Activated CD4-positive, alpha-beta T cell treated with anti-CD3 and anti-CD28 coated beads, Interleukin-2, amount 10 ng/mL, durations not matched to agents 7 days and 5 days (primary cell): ENCODE measurements at regions not wholly inside any gene's neighbourhood (a gene's known extent, or its start where the extent isn't known, plus 50 kb on each side); places are given as distances from the start of the nearest gene placed in this dataset.

Experiments used
- CTCF ChIA-PET: fragments of 350-600 bp; sonication (Branson Sonifier 250); formaldehyde crosslinking; loops from one replicate; lab custom pipeline; 2021; ENCODE audit warnings: antibody characterized with exemption; lab: Charles Lee
- POLR2A ChIA-PET: fragments of 350-600 bp; sonication (Branson Sonifier 250); formaldehyde crosslinking; loops from one replicate; lab custom pipeline; 2021; ENCODE audit warnings: antibody characterized with exemption; lab: Charles Lee
- DNase-seq: peaks from one replicate; pipeline ENCODE4 v3.0.0-alpha.2; 2020
- H3K27ac Mint-ChIP-seq: one replicate; pipeline ENCODE4 v1.8.0; 2021; ENCODE audit warnings: mild to moderate bottlenecking, moderate library complexity, mixed read lengths
- H3K27me3 Mint-ChIP-seq: one replicate; pipeline ENCODE4 v1.8.0; 2021; ENCODE audit warnings: mixed read lengths
- H3K36me3 Mint-ChIP-seq: one replicate; pipeline ENCODE4 v1.8.0; 2021; ENCODE audit warnings: low read depth, mixed read lengths
- H3K4me1 Mint-ChIP-seq: one replicate; pipeline ENCODE4 v1.8.0; 2021; ENCODE audit warnings: mixed read lengths
- H3K4me3 Mint-ChIP-seq: one replicate; pipeline ENCODE4 v1.8.0; 2021; ENCODE audit warnings: mild to moderate bottlenecking, moderate library complexity, mixed read lengths
- H3K9me3 Mint-ChIP-seq: one replicate; pipeline ENCODE4 v1.8.0; 2021; ENCODE audit warnings: mixed read lengths

- H3K27me3 Mint-ChIP-seq: peaks cover 23% of the 10 kb centered on the region
- no peaks in the 10 kb centered on the region for H3K36me3 Mint-ChIP-seq
- H3K9me3 Mint-ChIP-seq: no peaks in the 10 kb centered on the region
- ChIA-PET CTCF (interaction anchor here (0.6 to 1.2 kb wide), 3 partner anchors 9 to 51 kb away, joined by 3 to 4 read pairs (median 3); no protein-coding TSS in a partner anchor), POLR2A (no interaction called here)
- no peak for DNase-seq
- peaks cover 7% of the 10 kb centered on the region for H3K4me1 Mint-ChIP-seq
- no peak overlapping the region for H3K4me3 Mint-ChIP-seq
- no peak overlapping the region for H3K27ac Mint-ChIP-seq
Measured at GRCh38 chr9:104980039-104980654, 52.2 kb upstream of the ABCA1 start.

GRCh38 chr9:104981543-104982129 is 53.7 kb upstream of the ABCA1 start:
- no peak for DNase-seq
- Mint-ChIP-seq H3K36me3 (no peaks in the 10 kb centered on the region), H3K4me1 (peaks cover 8% of the 10 kb centered on the region), H3K27me3 (peaks cover 31% of the 10 kb centered on the region), H3K27ac (no peak overlapping the region), H3K9me3 (no peaks in the 10 kb centered on the region), H3K4me3 (no peak overlapping the region)
- CTCF ChIA-PET: interaction anchor here (0.6 to 1.8 kb wide), 5 partner anchors 8 to 162 kb away, joined by 3 to 5 read pairs (median 4); no protein-coding TSS in a partner anchor
- POLR2A ChIA-PET: no interaction called here

GRCh38 chr9:104982543-104982942 is 54.6 kb upstream of the ABCA1 start:
- no peak for DNase-seq
- ChIA-PET CTCF (interaction anchor here (1.8 kb wide), 1 partner anchor 13 kb away, joined by 5 read pairs; no protein-coding TSS in a partner anchor), POLR2A (no interaction called here)
- no peaks in the 10 kb centered on the region for H3K9me3 Mint-ChIP-seq
- no peaks in the 10 kb centered on the region for H3K36me3 Mint-ChIP-seq
- peaks cover 8% of the 10 kb centered on the region for H3K4me1 Mint-ChIP-seq
- no peak overlapping the region for H3K27ac Mint-ChIP-seq
- no peak overlapping the region for H3K4me3 Mint-ChIP-seq
- peaks cover 39% of the 10 kb centered on the region for H3K27me3 Mint-ChIP-seq

GRCh38 chr9:104983491-104983890 is 55.5 kb upstream of the ABCA1 start:
- peaks cover 8% of the 10 kb centered on the region for H3K4me1 Mint-ChIP-seq
- no peak overlapping the region for H3K27ac Mint-ChIP-seq
- no peaks in the 10 kb centered on the region for H3K36me3 Mint-ChIP-seq
- H3K4me3 Mint-ChIP-seq: no peak overlapping the region
- CTCF ChIA-PET: no interaction called here
- no peak for DNase-seq
- POLR2A ChIA-PET: no interaction called here
- peaks cover 42% of the 10 kb centered on the region for H3K27me3 Mint-ChIP-seq
- H3K9me3 Mint-ChIP-seq: no peaks in the 10 kb centered on the region

- Mint-ChIP-seq H3K27ac (no peak overlapping the region), H3K4me1 (peaks cover 8% of the 10 kb centered on the region), H3K4me3 (no peak overlapping the region), H3K36me3 (no peaks in the 10 kb centered on the region), H3K27me3 (peaks cover 47% of the 10 kb centered on the region), H3K9me3 (no peaks in the 10 kb centered on the region)
- ChIA-PET POLR2A (no interaction called here), CTCF (interaction anchor here (1.5 kb wide), 1 partner anchor 15 kb away, joined by 3 read pairs; no protein-coding TSS in a partner anchor)
- no peak for DNase-seq
Measured at GRCh38 chr9:104984121-104984520, 56.2 kb upstream of the ABCA1 start.

- Mint-ChIP-seq H3K36me3 (no peaks in the 10 kb centered on the region), H3K27me3 (peaks cover 50% of the 10 kb centered on the region), H3K4me1 (peaks cover 8% of the 10 kb centered on the region), H3K4me3 (no peak overlapping the region), H3K9me3 (no peaks in the 10 kb centered on the region), H3K27ac (no peak overlapping the region)
- ChIA-PET CTCF (interaction anchor here (1.5 kb wide), 1 partner anchor 16 kb away, joined by 3 read pairs; no protein-coding TSS in a partner anchor), POLR2A (no interaction called here)
- no peak for DNase-seq
Measured at GRCh38 chr9:104984542-104984941, 56.6 kb upstream of the ABCA1 start.

GRCh38 chr9:104984948-104985347 is 57.0 kb upstream of the ABCA1 start:
- Mint-ChIP-seq H3K4me1 (peaks cover 8% of the 10 kb centered on the region), H3K9me3 (no peaks in the 10 kb centered on the region), H3K36me3 (no peaks in the 10 kb centered on the region), H3K27me3 (peaks cover 50% of the 10 kb centered on the region), H3K4me3 (no peak overlapping the region), H3K27ac (no peak overlapping the region)
- ChIA-PET CTCF (interaction anchor here (0.8 to 1.5 kb wide), 2 partner anchors 9 to 16 kb away, joined by 3 to 6 read pairs; no protein-coding TSS in a partner anchor), POLR2A (no interaction called here)
- no peak for DNase-seq

GRCh38 chr9:104986096-104986495 is 58.1 kb upstream of the ABCA1 start:
- peaks cover 52% of the 10 kb centered on the region for H3K27me3 Mint-ChIP-seq
- DNase-seq: no peak
- H3K4me1 Mint-ChIP-seq: peaks cover 15% of the 10 kb centered on the region
- H3K9me3 Mint-ChIP-seq: no peaks in the 10 kb centered on the region
- no peaks in the 10 kb centered on the region for H3K36me3 Mint-ChIP-seq
- ChIA-PET CTCF (interaction anchor here (0.9 to 1.8 kb wide), 2 partner anchors 12 to 153 kb away, joined by 3 to 9 read pairs; no protein-coding TSS in a partner anchor), POLR2A (no interaction called here)
- no peak overlapping the region for H3K27ac Mint-ChIP-seq
- H3K4me3 Mint-ChIP-seq: no peak overlapping the region

- H3K4me1 Mint-ChIP-seq: peaks cover 30% of the 10 kb centered on the region
- POLR2A ChIA-PET: no interaction called here
Measured at GRCh38 chr9:104987743-104988142, 59.8 kb upstream of the ABCA1 start.

GRCh38 chr9:104988539-104988938 is 60.6 kb upstream of the ABCA1 start:
- CTCF ChIA-PET: interaction anchor here (1.0 kb wide), 1 partner anchor 256 kb away, joined by 3 read pairs; the partner anchor contains the start of gene SLC44A1
- H3K4me1 Mint-ChIP-seq: peaks cover 38% of the 10 kb centered on the region
- H3K27ac Mint-ChIP-seq: no peak overlapping the region
- POLR2A ChIA-PET: no interaction called here
- H3K27me3 Mint-ChIP-seq: peaks cover 62% of the 10 kb centered on the region
- no peaks in the 10 kb centered on the region for H3K9me3 Mint-ChIP-seq
- H3K36me3 Mint-ChIP-seq: no peaks in the 10 kb centered on the region
- H3K4me3 Mint-ChIP-seq: no peak overlapping the region
- no peak for DNase-seq

More at GRCh38 chr9:104987743-104988142, 59.8 kb upstream of the ABCA1 start:
- no peak overlapping the region for H3K4me3 Mint-ChIP-seq
- H3K9me3 Mint-ChIP-seq: no peaks in the 10 kb centered on the region
- CTCF ChIA-PET: no interaction called here
- no peak overlapping the region for H3K27ac Mint-ChIP-seq
- H3K27me3 Mint-ChIP-seq: peaks cover 59% of the 10 kb centered on the region
- DNase-seq: no peak
- no peaks in the 10 kb centered on the region for H3K36me3 Mint-ChIP-seq

- no peaks in the 10 kb centered on the region for H3K9me3 Mint-ChIP-seq
- H3K27ac Mint-ChIP-seq: peak overlapping the region; percentile 47
- H3K27me3 Mint-ChIP-seq: peaks cover 55% of the 10 kb centered on the region
- no peaks in the 10 kb centered on the region for H3K36me3 Mint-ChIP-seq
- peaks cover 34% of the 10 kb centered on the region for H3K4me1 Mint-ChIP-seq
- peak overlapping the region; percentile 83 for H3K4me3 Mint-ChIP-seq
- POLR2A ChIA-PET: interaction anchor here (0.8 kb wide), 1 partner anchor 64 kb away, joined by 3 read pairs; no protein-coding TSS in a partner anchor
- DNase-seq: peak; percentile 84
- CTCF ChIA-PET: interaction anchor here (0.7 to 1.5 kb wide), 3 partner anchors 10 to 23 kb away, joined by 3 to 5 read pairs (median 3); no protein-coding TSS in a partner anchor
Measured at GRCh38 chr9:104991144-104991953, 63.4 kb upstream of the ABCA1 start.

- H3K9me3 Mint-ChIP-seq: no peaks in the 10 kb centered on the region
- POLR2A ChIA-PET: no interaction called here
- DNase-seq: no peak
- H3K4me3 Mint-ChIP-seq: no peak overlapping the region
- H3K27me3 Mint-ChIP-seq: peaks cover 45% of the 10 kb centered on the region
- H3K36me3 Mint-ChIP-seq: no peaks in the 10 kb centered on the region
- H3K27ac Mint-ChIP-seq: no peak overlapping the region
- CTCF ChIA-PET: interaction anchor here (0.7 kb wide), 1 partner anchor 31 kb away, joined by 3 read pairs; no protein-coding TSS in a partner anchor
- peaks cover 34% of the 10 kb centered on the region for H3K4me1 Mint-ChIP-seq
Measured at GRCh38 chr9:104992659-104993058, 64.7 kb upstream of the ABCA1 start.
